Fibroblast of villous mesenchyme (primary cell): ENCODE measurements at regions not wholly inside any gene's neighbourhood (a gene's known extent, or its start where the extent isn't known, plus 50 kb on each side); places are given as distances from the start of the nearest gene placed in this dataset.

Source experiments
- DNase-seq: peaks from one replicate; pipeline ENCODE4 v3.0.0-alpha.2; 2010; ENCODE audit warnings: low read depth
- H3K4me3 ChIP-seq: 2 replicates; pipeline ENCODE4 v1.5.1; 2011; ENCODE audit warnings: low read depth, mild to moderate bottlenecking, low read length
- CTCF ChIP-seq: IDR thresholded peaks from 2 replicates; pipeline ENCODE4 v1.5.1; 2012; ENCODE audit warnings: low read depth, mild to moderate bottlenecking, low read length; ENCODE audit not compliant: insufficient read depth

GRCh38 chr6:126091466-126091865, 105.1 kb downstream of the TRMT11 start:
- no peak for DNase-seq
- TF ChIP-seq CTCF, result no peak
- no peak overlapping the region for H3K4me3 ChIP-seq

GRCh38 chr6:126093108-126093507, 106.8 kb downstream of the TRMT11 start:
- DNase-seq, result no peak
- no peak for TF ChIP-seq CTCF
- no peak overlapping the region for H3K4me3 ChIP-seq

GRCh38 chr6:126094411-126094810, 108.1 kb downstream of the TRMT11 start:
- no peak for DNase-seq
- no peak for TF ChIP-seq CTCF
- H3K4me3 ChIP-seq, result no peak overlapping the region

GRCh38 chr6:126100386-126100785, 114.0 kb downstream of the TRMT11 start:
- no peak for DNase-seq
- no peak overlapping the region for H3K4me3 ChIP-seq
- TF ChIP-seq CTCF, result no peak

GRCh38 chr6:126102358-126102757, 116.0 kb downstream of the TRMT11 start:
- no peak for TF ChIP-seq CTCF
- no peak overlapping the region for H3K4me3 ChIP-seq
- DNase-seq, result no peak

GRCh38 chr6:126103993-126104392, 117.7 kb downstream of the TRMT11 start:
- DNase-seq, result no peak
- H3K4me3 ChIP-seq, result no peak overlapping the region
- TF ChIP-seq CTCF, result no peak

GRCh38 chr6:126107475-126108166, 121.3 kb downstream of the TRMT11 start:
- H3K4me3 ChIP-seq, result no peak overlapping the region
- peak; percentile 48 for DNase-seq
- TF ChIP-seq CTCF, result no peak
